ENCODE measurements at regions not wholly inside any gene's neighbourhood (a gene's known extent, or its start where the extent isn't known, plus 50 kb on each side); places are given as distances from the start of the nearest gene placed in this dataset.

DNA sequence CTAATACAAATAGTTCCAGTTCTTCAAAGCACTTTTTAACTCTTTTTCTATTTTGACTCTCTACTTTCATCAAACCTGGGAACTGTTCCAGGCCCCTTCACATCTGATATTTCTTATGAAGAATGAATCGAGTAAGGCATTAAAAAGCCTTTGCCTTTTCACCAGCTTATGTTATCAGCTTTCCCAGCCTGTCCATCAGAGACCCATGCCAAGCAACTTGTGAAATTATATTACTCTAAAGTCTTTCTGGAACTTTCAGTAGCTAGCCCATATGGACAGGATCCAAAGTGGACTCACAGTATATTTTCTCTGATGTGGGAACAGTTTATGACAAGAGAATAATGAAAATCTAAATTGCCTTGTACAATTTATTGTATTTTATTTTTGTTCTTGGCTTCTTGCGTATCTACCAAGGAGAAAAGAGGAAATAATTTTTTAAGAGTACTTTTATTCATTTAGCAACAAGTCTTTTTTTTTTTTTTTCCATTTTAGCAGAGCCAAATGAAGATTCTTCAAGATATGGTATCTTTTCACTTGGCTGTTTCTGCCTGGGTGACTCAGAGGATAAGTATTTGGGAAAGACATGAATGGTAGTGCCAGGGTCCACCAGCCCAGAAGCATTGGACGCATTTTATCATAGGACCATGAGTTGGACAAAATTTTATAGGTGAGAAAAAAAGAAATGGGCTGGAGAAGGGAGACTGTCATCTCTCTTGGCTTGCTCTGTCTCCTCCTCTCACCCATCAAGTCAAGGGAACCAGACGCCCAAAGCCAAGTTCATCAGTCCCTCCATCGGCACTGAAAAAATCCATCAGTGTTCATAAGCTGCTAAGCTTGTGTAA, 195.8 kb upstream of the NEBL start:
- in situ Hi-C loops (cut with HindIII; ENCODE audit: low sequenced_read_pairs): no loop called here
- DNase-seq (ENCODE audit: low spot score): no peak

DNA sequence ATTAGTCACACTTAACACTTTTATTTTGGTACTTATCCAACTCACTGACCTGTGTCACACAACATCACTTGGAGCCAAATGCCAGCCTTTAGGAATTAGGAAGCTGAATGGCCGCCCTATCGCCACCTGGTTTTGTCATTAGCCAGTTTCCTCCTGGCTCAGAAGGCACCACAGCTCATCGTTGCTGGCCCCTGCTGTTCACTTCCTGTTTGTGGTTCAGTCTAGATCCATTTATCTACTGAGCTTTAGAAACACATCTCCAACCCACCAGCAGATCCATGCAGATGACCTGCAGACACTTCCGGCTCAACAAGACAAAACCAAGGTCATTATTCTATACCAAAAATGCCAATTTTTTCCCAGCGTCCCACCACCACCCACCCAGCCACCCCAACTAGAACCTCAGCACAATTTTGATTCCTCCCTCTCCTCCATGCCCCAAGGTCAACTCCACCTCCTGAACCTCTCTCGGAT, 193.5 kb upstream of the NEBL start:
- in situ Hi-C loops (cut with HindIII; ENCODE audit: low sequenced_read_pairs): no loop called here
- no peak for DNase-seq (ENCODE audit: low spot score)

DNA sequence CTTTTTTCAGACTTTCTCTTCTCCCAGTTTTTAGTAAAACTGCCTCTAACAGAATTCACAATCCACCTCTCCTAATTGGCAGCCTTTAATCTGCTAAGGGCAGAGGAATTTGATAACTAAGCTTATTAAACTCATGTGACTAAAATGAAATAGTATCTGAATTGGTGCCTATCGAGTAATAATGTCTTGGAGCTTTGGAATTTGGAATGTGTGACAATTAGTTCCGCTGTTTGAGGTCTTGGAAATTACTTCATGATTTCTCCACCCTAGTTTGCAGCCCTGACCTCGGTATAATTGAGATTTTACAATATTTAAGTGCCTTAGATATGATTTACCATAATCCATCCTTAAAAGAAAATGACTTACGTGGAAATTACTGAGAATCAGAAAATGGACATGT, 190.4 kb upstream of the NEBL start:
- DNase-seq (ENCODE audit: low spot score): no peak
- in situ Hi-C loops (cut with HindIII; ENCODE audit: low sequenced_read_pairs): no loop called here

DNA sequence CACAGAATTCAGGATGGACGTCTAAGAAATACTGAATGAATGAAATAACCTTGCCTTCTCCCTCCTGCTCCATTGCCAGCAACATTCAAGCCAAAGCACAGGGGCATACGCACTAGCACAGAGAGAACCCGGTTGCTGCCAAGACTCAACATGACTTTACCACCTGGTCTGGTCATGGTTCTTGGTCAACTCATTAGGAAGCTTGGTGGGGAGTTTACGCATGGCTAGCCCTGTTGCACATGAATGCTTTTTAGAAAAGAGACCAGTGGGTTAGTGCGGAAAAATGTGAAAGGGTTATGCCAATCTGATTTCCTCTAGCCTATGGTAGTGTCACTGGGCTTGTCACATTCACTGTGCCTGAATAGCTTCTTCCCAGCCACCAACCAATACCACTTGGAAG, 187.6 kb upstream of the NEBL start:
- in situ Hi-C loops (cut with HindIII; ENCODE audit: low sequenced_read_pairs): no loop called here
- peak; percentile 100 for DNase-seq (ENCODE audit: low spot score)

DNA sequence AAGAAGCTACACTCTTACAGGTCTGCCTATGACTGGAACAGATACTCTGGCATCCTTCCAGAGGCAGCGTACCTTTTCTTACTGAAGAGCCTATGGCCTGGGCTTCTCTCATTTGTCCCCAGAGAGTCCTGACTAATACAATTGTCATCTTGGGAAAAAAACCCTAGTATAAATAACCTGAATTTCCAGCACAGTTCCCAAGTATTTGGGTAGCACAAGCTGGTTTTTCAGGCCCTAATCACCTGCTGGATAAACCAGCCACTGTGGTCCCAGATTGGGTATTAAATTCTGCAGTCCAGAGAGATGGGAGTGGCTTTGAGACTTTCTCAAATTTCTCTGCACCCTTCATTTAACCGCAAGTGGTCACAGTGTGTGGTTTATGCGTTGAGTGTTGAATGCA, 186.8 kb upstream of the NEBL start:
- in situ Hi-C loops (cut with HindIII; ENCODE audit: low sequenced_read_pairs): no loop called here
- DNase-seq (ENCODE audit: low spot score): no peak

DNA sequence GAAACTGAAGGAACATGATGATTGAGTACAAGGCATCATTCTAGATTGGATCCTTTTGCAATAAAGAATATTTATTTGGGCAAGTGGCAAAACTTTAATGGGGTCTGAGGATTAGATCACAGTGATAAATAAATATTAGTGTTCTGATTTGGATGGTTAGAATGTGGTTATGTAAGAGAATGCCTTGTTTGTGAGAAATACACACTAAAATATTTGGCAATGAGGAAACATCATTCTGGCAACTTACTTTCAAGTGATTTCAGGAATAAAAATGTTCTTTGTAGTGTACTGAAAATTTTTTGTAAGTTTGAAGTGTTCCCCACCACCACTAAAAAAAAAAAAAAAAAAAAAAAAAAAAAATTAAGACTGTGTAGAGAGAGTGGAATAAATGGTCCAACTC, 185.1 kb upstream of the NEBL start:
- in situ Hi-C loops (cut with HindIII; ENCODE audit: low sequenced_read_pairs): no loop called here
- DNase-seq (ENCODE audit: low spot score): no peak

DNA sequence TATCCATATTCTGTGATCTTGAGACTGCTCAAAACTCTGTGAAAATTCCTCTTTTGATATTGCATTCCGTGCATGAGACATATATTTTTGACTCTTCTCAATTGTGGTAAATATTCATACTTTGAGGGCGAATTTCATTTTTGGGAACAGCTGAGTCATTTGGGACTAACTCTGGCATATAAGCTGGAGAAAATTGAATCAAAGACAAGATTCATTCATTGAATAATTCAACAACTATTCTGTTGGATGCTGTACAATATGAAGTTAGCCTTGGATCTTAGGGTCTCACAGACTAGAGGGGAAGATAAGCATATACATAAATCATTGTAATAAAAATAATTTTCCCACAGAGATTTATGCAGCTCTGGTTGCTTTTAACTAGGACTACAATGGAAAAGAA, 183.2 kb upstream of the NEBL start:
- no peak for DNase-seq (ENCODE audit: low spot score)
- in situ Hi-C loops (cut with HindIII; ENCODE audit: low sequenced_read_pairs): no loop called here

DNA sequence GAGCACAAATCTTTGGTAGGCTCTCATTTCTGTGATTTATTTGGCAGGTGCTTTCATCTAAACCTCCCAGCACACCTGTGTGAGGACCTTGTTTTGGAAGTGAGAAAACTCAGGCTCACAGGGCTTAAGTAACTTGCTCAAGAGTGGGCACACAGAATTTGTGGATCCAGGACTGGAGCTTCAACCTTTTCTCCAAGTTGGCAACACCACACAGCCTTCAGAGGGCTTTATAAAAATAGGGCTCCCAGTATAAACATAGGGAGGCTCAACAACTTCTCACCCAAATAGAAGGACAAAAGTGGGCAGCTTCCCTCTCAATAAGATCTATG, 182.2 kb upstream of the NEBL start:
- in situ Hi-C loops (cut with HindIII; ENCODE audit: low sequenced_read_pairs): no loop called here

DNA sequence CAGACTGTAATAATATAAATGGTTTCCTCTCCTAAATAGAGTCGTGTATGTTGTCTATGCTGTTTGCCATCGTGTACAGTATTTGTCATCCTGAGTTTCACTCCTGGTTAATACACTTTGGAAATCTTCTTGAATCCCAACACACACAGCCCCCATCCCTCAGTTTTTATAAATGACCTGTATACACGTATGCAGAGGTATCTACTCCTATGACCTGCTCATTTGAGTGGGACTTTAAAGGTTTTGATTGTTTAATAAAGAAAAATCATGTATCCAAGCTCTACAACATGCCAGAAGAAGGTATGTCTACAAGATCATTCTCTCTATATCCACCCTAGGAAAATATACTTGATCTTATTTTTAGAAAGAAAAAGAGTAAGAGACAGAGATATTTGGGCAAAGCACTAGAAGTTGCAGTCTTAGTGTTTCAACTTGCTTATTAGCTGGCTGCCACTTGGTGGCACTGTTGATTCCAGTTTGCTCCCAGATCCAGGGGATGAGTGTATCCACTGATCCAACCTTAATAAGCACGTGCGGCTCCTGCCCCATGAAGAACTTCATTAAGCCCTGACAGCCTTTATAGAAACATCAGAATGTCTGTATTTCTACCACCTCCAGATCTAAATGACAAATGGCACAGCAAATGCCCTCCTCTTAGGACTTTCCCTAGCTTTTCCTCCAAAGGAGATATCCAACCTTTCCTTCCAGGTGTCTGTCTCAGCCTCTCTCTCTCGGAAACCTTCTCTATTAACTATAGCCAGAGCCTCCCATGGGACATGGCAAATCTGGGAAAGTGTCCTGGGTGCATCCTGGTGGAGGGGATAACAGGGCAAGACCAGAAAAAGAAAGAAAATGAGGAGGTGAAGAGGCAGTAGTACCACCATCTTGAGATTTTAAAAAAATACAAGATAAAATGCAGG, 181.6 kb upstream of the NEBL start:
- peak; percentile 90 for DNase-seq (ENCODE audit: low spot score)
- in situ Hi-C loops (cut with HindIII; ENCODE audit: low sequenced_read_pairs): no loop called here

More for the DNA sequence above, 182.2 kb upstream of the NEBL start:
- no peak for DNase-seq (ENCODE audit: low spot score)

DNA sequence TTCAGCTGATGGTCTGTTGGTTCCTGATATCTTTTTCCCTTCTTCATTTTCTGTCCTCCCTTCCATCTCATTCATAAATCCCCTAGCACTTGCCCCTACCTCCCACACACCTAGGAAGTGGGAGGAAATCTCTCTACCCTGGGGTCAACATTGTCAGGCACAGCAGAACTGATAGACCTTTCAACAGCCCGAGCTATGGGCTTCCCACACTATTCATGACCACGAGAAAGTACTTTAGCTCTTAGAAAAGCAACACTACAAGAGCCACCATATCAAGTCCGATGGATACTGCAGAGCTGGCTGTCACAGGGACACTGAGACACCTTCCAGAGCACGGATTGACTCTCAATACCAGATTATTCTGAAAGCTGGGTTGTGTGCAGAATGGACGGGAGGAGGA, 180.6 kb upstream of the NEBL start:
- in situ Hi-C loops (cut with HindIII; ENCODE audit: low sequenced_read_pairs): no loop called here
- no peak for DNase-seq (ENCODE audit: low spot score)

DNA sequence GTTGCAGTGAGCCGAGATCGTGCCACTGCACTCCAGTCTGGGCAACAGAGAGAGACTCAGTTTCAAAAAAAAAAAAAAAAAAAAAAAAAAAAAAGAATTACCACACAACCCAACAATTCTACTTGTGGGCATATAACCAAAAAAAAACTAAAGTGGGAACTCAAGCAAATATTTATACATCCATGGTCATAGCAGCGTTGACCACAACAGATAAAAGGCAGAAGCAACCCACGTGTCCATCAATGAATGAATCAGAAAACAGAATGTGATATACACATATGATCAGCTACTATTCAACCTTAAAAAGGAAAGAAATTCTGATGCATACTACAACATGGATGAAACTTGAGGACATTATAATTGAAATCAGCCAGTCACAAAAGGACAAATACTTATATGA, 179.3 kb upstream of the NEBL start:
- no peak for DNase-seq (ENCODE audit: low spot score)
- in situ Hi-C loops (cut with HindIII; ENCODE audit: low sequenced_read_pairs): no loop called here

DNA sequence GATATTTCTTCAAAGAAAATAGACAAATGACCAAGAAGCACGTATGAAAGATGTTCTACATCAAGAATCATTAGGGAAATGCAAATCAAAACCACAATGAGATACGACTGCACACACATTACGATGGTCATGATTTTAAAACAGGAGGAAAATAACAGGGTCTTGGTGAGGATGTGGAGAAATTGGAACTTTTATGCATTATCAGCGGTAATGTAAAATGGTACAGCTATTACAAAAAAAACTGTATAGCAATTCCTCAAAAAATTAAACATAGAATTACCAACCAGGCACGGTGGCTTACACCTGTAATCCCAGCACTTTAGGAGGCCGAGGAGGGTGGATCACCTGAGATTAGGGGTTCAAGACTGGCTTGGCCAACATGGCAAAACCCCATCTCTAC, 178.8 kb upstream of the NEBL start:
- DNase-seq (ENCODE audit: low spot score): no peak
- in situ Hi-C loops (cut with HindIII; ENCODE audit: low sequenced_read_pairs): no loop called here

DNA sequence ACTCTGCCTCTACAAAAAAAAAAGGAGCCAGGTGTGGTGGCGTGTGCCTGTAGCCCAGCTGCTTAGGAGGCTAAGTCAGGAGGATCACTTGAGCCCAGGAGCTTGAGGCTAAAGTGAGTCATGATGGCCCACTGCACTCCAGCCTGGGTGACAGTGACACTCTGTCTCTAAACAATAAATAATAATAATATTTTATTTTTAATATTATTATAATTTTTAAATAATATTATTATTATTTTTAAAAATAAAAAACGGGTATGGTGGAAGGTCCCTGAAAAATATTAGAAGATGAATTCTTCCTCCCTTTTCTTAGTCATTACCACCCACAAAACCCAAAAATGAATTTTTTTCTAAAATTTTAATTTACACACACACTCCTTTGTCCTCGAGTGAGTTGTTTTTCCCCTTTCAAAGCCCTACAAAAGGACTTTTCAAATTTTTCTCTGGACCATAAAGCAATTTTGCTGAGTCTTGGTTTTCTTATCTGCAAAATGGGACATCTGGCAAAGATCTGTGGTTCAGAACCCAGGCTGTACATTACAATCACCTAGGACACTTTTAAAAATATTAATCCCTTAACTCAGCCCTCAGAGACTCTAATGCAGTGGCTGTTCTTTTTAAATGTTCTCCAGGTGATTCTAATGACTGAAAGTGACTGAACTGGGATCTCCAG, 174.0 kb upstream of the NEBL start:
- in situ Hi-C loops (cut with HindIII; ENCODE audit: low sequenced_read_pairs): no loop called here

DNA sequence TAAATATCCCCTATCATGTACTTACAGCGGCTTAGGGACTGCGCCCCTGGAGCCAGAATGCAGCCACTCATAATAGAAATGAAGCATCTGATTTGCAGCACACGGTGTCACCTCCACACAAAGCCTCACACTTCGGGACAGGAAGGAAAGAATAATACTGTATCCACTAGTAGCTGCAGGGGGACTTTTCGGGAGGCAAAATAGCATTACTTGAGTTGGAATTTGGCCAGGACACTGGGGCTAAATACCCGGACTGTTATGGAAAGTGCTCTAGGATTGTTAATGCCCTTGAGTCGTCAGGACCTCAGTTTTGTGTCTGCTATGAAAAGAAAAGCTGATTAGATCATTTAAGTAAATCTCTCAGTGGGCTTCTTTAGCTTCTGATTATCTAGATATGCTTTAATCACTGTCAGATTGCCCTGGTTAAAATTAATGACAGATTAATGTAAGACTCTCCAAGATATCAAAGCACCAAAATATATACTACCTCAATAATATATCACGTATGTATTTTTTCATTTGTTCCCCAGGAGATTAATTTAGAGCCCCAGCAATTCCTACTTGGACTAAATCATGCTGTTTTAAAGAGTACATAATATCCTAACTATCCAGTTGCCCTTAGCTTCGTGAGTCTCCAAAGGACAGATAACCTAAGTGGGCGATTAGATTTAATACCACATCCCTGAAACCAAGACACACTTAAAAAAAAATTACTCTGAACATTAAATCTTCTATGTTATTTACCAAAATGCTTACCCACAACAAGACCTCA, 173.0 kb upstream of the NEBL start:
- DNase-seq (ENCODE audit: low spot score): peak; percentile 53
- in situ Hi-C loops (cut with HindIII; ENCODE audit: low sequenced_read_pairs): no loop called here

More for the DNA sequence above, 174.0 kb upstream of the NEBL start:
- no peak for DNase-seq (ENCODE audit: low spot score)

DNA sequence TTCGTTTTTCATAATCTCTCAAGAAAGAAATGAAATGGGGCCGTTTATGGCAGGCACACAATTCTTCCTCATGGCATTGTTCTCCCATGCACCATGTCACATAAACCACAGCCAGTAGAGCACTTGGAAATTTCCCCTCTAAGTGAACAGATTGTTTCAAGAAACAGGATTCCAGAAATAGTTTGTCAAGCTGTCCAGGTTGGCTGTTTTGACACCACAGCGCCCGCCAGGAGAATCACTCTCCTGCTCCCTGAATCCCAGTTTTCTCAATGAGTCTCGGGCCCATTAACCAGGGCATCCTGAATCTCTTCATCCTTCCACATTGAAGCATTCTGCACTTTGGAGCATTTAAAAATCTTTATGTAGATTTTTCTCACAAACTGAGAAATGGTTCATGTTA, 172.2 kb upstream of the NEBL start:
- in situ Hi-C loops (cut with HindIII; ENCODE audit: low sequenced_read_pairs): no loop called here
- DNase-seq (ENCODE audit: low spot score): peak; percentile 97

DNA sequence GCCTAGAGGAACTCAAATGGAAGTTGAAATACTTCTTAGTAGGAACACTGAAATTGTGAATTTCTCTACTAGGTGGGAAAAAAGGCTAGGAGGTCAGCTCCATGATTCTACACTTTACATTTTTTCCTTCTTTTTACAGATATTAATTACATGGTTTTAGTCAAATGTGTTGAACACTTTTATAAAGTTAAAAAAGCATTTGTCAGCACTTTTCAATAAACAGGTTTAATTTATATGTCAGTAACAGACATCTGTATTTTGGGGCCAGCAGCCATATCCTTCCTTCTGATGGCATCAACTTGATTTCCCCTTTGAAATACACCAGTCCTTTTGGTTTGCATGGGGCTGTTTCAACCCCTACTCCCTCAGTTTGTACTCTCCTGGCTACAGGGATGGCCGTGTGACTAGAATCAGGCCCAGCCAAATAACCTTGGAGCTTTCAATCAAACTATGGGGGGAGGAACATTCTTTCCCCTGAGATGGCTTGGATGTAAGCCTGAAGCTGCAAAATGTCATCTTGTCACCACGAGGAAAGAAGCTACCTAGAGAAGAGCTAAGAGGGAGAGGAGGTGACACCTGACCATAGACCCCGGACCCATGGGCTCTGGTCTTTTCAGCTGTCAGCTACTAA, 171.0 kb upstream of the NEBL start:
- in situ Hi-C loops (cut with HindIII; ENCODE audit: low sequenced_read_pairs): no loop called here
- DNase-seq (ENCODE audit: low spot score): peak; percentile 50

DNA sequence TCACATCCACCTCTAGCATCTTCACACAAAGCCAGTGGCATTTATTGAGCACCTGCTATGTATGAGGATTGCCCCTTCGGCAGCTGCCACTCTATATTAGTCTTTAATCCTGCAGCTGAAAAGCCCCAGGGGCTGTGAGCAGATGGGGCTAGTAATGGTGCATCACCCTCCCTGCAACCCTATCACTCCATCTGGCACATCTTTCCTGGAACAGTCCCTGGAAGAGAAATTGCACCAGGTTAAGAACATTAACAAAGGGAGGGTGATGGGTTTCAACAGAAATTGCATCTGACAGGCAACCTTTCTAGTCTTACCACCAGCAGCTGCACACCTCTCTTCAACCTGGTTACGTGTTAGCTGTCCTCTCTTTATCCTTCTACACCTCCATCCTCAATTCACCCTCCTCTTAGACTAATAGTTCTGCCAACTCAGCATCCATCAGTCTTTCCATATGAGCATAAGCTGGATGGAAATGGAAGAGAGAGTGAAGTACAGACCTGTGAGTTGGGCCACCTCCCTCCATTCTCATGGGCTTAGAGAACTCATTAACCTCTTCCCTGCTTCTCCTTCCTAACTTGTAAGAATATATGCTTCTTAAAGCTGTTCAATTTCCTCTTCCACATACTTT, 168.6 kb upstream of the NEBL start:
- peak; percentile 52 for DNase-seq (ENCODE audit: low spot score)
- in situ Hi-C loops (cut with HindIII; ENCODE audit: low sequenced_read_pairs): no loop called here

DNA sequence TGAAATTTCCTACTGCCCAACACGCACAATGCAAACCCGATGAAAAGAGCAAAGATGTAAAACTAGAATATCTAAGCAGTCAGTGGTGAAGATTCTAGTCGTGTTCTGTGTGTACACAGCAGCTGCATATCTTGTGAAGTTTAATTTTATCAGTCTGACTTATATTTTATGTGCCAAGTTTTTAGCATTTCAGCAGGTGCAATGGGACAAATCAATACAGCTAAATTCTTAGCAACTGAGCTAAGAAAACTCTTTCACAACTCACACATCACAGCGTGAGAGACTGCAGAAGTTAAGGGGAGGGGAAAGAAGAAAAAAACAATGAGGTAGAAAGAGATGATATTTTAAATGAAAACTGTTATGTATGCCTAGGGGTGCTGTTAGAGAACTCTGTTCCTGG, 164.9 kb upstream of the NEBL start:
- in situ Hi-C loops (cut with HindIII; ENCODE audit: low sequenced_read_pairs): no loop called here
- no peak for DNase-seq (ENCODE audit: low spot score)
